ENCODE measurements at regions not wholly inside any gene's neighbourhood (a gene's known extent, or its start where the extent isn't known, plus 50 kb on each side); places are given as distances from the start of the nearest gene placed in this dataset.

DNA sequence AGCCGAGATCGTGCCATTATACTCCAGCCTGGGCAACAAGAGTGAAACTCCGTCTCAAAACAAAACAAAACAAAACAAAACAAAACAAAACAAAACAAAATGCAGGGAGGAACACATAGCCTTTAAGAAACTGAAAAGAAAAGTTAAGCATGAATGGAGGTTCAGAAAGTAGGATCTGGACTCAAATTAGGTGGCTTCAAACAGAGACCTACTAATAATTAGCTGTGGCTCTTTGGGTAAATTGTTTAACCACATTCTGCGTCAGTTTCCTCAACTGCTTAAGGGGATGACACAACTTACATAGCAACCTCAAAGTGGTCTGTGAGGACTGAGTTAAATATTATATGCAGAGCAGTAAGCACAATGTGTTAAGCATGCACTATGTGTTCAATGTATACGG, 458.2 kb downstream of the ADGRL2 start:
- Histone ChIP-seq H3K27me3 (ENCODE audit: low read depth) (no peaks in the 10 kb centered on the region), H3K27ac (replicated peaks) (no peak overlapping the region), H3K9me3 (replicated peaks) (no peaks in the 10 kb centered on the region), H3K4me1 (no peaks in the 10 kb centered on the region), H3K4me3 (no peak overlapping the region), H3K36me3 (no peaks in the 10 kb centered on the region)
- DNase-seq: no peak
- TF ChIP-seq, protein P1, sequence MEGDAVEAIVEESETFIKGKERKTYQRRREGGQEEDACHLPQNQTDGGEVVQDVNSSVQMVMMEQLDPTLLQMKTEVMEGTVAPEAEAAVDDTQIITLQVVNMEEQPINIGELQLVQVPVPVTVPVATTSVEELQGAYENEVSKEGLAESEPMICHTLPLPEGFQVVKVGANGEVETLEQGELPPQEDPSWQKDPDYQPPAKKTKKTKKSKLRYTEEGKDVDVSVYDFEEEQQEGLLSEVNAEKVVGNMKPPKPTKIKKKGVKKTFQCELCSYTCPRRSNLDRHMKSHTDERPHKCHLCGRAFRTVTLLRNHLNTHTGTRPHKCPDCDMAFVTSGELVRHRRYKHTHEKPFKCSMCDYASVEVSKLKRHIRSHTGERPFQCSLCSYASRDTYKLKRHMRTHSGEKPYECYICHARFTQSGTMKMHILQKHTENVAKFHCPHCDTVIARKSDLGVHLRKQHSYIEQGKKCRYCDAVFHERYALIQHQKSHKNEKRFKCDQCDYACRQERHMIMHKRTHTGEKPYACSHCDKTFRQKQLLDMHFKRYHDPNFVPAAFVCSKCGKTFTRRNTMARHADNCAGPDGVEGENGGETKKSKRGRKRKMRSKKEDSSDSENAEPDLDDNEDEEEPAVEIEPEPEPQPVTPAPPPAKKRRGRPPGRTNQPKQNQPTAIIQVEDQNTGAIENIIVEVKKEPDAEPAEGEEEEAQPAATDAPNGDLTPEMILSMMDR (IDR thresholded peaks at IDR 0.05; ENCODE audit: borderline replicate concordance): no peak
- intact Hi-C loops (cut with micrococcal nuclease): no loop called here

DNA sequence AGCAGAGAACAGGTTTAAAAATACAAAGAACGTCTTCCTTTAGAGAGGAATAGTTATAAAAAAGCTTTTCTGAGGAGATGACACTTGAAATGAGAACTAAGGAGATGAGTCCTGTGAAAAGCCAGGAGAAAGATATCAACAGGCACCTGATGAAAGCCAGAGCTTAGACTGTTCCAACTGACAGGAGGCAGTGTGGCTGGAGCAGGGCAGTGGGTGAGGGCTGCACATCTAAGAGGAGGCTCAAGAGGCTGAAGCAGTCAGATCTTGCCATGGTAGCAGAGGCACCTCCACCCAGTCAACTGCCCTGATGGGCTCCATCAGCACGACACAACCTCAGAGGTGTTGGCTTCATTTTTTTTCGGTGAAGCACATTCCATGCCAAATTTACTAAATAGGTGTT, 445.3 kb downstream of the ADGRL2 start:
- Histone ChIP-seq H3K4me1 (no peaks in the 10 kb centered on the region), H3K9me3 (replicated peaks) (peaks cover 16% of the 10 kb centered on the region), H3K4me3 (no peak overlapping the region), H3K27me3 (ENCODE audit: low read depth) (no peaks in the 10 kb centered on the region), H3K27ac (replicated peaks) (no peak overlapping the region), H3K36me3 (no peaks in the 10 kb centered on the region)
- intact Hi-C loops (cut with micrococcal nuclease): no loop called here
- TF ChIP-seq, protein P1 (IDR thresholded peaks at IDR 0.05; ENCODE audit: borderline replicate concordance): no peak
- no peak for DNase-seq

DNA sequence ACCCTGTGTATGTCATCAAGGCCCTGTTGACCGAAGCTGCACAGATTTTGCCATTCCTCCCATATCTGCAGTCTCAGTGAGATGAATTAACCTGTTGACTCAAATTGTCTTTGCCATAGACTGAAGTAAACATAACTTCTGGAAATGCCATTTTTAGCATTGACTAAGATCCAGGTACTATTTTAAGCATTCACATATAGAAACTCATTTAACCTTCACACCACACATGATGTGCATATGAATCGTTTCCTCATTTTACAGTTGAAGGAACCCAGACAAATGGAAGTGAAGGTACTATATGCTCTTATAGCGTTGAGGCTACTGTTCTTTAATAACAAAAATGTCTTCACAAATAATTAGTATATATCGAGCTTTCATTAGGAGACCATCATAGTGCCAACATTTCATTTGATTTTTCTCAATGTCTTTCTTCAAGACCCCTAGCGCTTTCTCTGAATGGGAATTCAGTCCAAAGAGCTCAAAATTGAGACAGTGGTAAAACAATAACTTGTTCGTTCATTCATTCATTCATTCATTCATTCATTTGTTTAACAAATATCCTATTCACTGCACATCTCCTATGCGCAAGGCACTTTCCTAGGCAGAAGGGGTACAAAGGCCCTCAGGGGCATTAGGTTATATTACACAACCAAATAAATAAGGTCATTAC, 444.7 kb downstream of the ADGRL2 start:
- Histone ChIP-seq H3K27me3 (ENCODE audit: low read depth) (no peaks in the 10 kb centered on the region), H3K4me1 (no peaks in the 10 kb centered on the region), H3K9me3 (replicated peaks) (peaks cover 16% of the 10 kb centered on the region), H3K27ac (replicated peaks) (no peak overlapping the region), H3K4me3 (no peak overlapping the region), H3K36me3 (no peaks in the 10 kb centered on the region)
- intact Hi-C loops (cut with micrococcal nuclease): no loop called here
- TF ChIP-seq, protein P1 (IDR thresholded peaks at IDR 0.05; ENCODE audit: borderline replicate concordance): no peak
- no peak for DNase-seq

DNA sequence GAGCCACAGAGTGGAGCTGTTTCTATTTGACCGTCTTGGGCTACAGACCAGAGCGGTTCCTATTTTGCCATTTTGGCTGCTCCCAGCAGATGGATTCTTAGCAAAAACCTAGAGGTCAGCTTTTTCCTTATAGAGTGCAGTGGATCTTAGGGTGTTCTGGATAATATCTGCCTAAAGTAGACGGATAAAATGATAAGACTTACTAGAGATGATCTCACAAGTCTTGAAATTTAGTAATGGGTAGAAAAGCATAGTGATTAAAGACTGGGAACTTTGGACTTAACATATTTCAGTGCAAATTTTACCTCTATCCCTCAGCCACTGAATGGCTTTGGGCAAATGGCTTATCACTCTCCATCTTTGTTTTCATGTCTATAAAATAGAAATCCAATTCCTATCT, 439.8 kb downstream of the ADGRL2 start:
- no peak for DNase-seq
- TF ChIP-seq, protein P1 (IDR thresholded peaks at IDR 0.05; ENCODE audit: borderline replicate concordance): no peak
- H3K36me3 ChIP-seq: no peaks in the 10 kb centered on the region
- H3K27me3 ChIP-seq (ENCODE audit: low read depth): no peaks in the 10 kb centered on the region
- intact Hi-C loops (cut with micrococcal nuclease): no loop called here
- no peak overlapping the region for H3K4me3 ChIP-seq
- no peaks in the 10 kb centered on the region for H3K4me1 ChIP-seq
- no peak overlapping the region for H3K27ac ChIP-seq (replicated peaks)
- peaks cover 16% of the 10 kb centered on the region for H3K9me3 ChIP-seq (replicated peaks)

DNA sequence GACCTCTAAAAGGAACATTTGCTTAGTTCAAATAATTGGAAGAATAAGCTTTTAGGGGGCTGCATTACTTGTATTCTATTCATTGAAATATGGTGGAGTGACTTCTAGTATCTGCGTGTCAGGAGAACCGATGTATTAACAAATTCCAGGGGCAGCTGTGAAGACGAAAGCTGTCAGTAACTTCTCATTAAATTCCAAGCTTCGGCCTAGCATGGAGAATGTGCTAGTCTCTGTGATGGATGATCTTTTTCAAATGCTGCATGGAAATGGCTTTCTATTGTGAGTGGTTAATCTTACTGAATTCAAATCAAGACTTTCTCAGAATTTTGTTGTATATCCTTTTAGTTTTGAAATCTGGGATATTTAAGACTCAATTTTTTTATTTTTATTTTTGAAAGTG, 429.9 kb downstream of the ADGRL2 start:
- Histone ChIP-seq H3K36me3 (no peaks in the 10 kb centered on the region), H3K4me3 (no peak overlapping the region), H3K4me1 (peaks cover 23% of the 10 kb centered on the region), H3K9me3 (replicated peaks) (peaks cover 14% of the 10 kb centered on the region), H3K27me3 (ENCODE audit: low read depth) (no peaks in the 10 kb centered on the region), H3K27ac (replicated peaks) (no peak overlapping the region)
- intact Hi-C loops (cut with micrococcal nuclease): no loop called here
- DNase-seq: no peak
- TF ChIP-seq, protein P1 (IDR thresholded peaks at IDR 0.05; ENCODE audit: borderline replicate concordance): no peak

All from left ventricle myocardium inferior (tissue), 1 donor.